T-cell (primary cell): ENCODE measurements at regions not wholly inside any gene's neighbourhood (a gene's known extent, or its start where the extent isn't known, plus 50 kb on each side); places are given as distances from the start of the nearest gene placed in this dataset.

Experiments
- ATAC-seq, 4 experiments: fragments of 200-7000 bp in 3 of 4; fragments of 150-1000 bp in 1 of 4; cut with Tn5 transposase; replicated peaks in 1 of 4; 1 replicate in 3 of 4; 2 replicates in 1 of 4; pipeline ENCODE4 v1.10.0; 2021; ENCODE audit warnings: moderate library complexity in 3 of 4, mild to moderate bottlenecking in 2 of 4, moderate number of reproducible peaks in 1 of 4
- CTCF ChIA-PET, 2 donors: fragments of 300-600 bp; sonication (Branson Sonifier 250); formaldehyde crosslinking; loops; one replicate each; lab custom pipeline; 2022; ENCODE audit warnings: antibody characterized with exemption in 2 of 2; lab: Charles Lee
- POLR2A ChIA-PET, 2 donors: fragments of 300-600 bp; sonication (Branson Sonifier 250); formaldehyde crosslinking; loops; one replicate each; lab custom pipeline; 2022; ENCODE audit warnings: antibody characterized with exemption in 2 of 2; lab: Charles Lee
- DNase-seq, 35 experiments: peaks; one replicate each; pipeline versions ENCODE4 v3.0.0 to v3.0.0-alpha.2; 2013 to 2023
- H3K27ac ChIP-seq: one replicate; pipeline ENCODE4 v1.5.1; 2013; ENCODE audit warnings: low read length
- H3K27me3 ChIP-seq, 2 experiments: replicated peaks in 1 of 2; 1 replicate in 1 of 2; 2 replicates in 1 of 2; pipeline versions ENCODE4 v1.6.1 to v1.7.0; 2013; ENCODE audit warnings: low read length in 1 of 2, mixed read lengths in 1 of 2; ENCODE audit not compliant: control insufficient read depth in 2 of 2, insufficient read depth in 2 of 2; ENCODE audit errors: extremely low read depth in 1 of 2
- H3K36me3 ChIP-seq, 2 donors: 1 replicate in 1 of 2; 2 replicates in 1 of 2; pipeline versions ENCODE4 v1.6.1 to v1.7.0; 2013; ENCODE audit warnings: low read length in 1 of 2; ENCODE audit not compliant: control insufficient read depth in 2 of 2, insufficient read depth in 1 of 2; ENCODE audit errors: extremely low read depth in 1 of 2
- H3K4me1 ChIP-seq, 2 experiments: 1 replicate in 1 of 2; 2 replicates in 1 of 2; pipeline versions ENCODE4 v1.6.1 to v1.7.0; 2013; ENCODE audit warnings: low read length in 2 of 2, mixed read lengths in 1 of 2; ENCODE audit not compliant: insufficient read depth in 2 of 2, control insufficient read depth in 1 of 2; ENCODE audit errors: extremely low read depth in 1 of 2
- H3K4me3 ChIP-seq, 2 donors: 1 replicate in 1 of 2; 2 replicates in 1 of 2; pipeline versions ENCODE4 v1.5.1 to v1.7.0; 2013; ENCODE audit warnings: mild to moderate bottlenecking in 2 of 2, low read length in 1 of 2, moderate library complexity in 1 of 2; ENCODE audit not compliant: control insufficient read depth in 1 of 2; ENCODE audit errors: extremely low read depth in 1 of 2
- H3K9me3 ChIP-seq: 2 replicates; pipeline ENCODE4 v1.7.0; 2013
- H3K27ac Mint-ChIP-seq, 2 donors: one replicate each; pipeline ENCODE4 v1.8.0; 2020 to 2021; ENCODE audit warnings: mild to moderate bottlenecking in 2 of 2, mixed read lengths in 2 of 2
- H3K27me3 Mint-ChIP-seq, 2 donors: one replicate each; pipeline ENCODE4 v1.8.0; 2021 to 2022; ENCODE audit warnings: mixed read lengths in 2 of 2
- H3K36me3 Mint-ChIP-seq: one replicate; pipeline ENCODE4 v1.8.0; 2021; ENCODE audit warnings: mixed read lengths
- H3K4me1 Mint-ChIP-seq, 3 donors: one replicate each; pipeline ENCODE4 v1.8.0; 2020 to 2022; ENCODE audit warnings: mixed read lengths in 3 of 3, mild to moderate bottlenecking in 1 of 3
- H3K4me3 Mint-ChIP-seq, 3 donors: one replicate each; pipeline ENCODE4 v1.8.0; 2020 to 2022; ENCODE audit warnings: mild to moderate bottlenecking in 3 of 3, mixed read lengths in 3 of 3, moderate library complexity in 3 of 3
- H3K9me3 Mint-ChIP-seq, 3 donors: one replicate each; pipeline ENCODE4 v1.8.0; 2020 to 2022; ENCODE audit warnings: mixed read lengths in 3 of 3
- WGBS: methylation state at CpG from one replicate; pipeline ENCODE4 v1.1.5; 2013; ENCODE audit warnings: missing lambda C conversion rate; ENCODE audit not compliant: insufficient coverage; 5-methylcytosine and 5-hydroxymethylcytosine counted together

GRCh38 chr7:118708741-118709140 lies 484.2 kb downstream of the ANKRD7 start:
- H3K27me3 Mint-ChIP-seq: no peaks in the 10 kb centered on the region

GRCh38 chr7:118711688-118712087 lies 487.2 kb downstream of the ANKRD7 start:
- Histone ChIP-seq H3K27ac (no peak overlapping the region), H3K36me3 (no peaks in the 10 kb centered on the region), H3K4me3 (no peak overlapping the region), H3K9me3 (no peaks in the 10 kb centered on the region), H3K4me1 (no peaks in the 10 kb centered on the region), H3K27me3 (no peaks in the 10 kb centered on the region)
- no peaks in the 10 kb centered on the region for H3K9me3 Mint-ChIP-seq
- H3K27me3 Mint-ChIP-seq: no peaks in the 10 kb centered on the region
- no peak overlapping the region for H3K27ac Mint-ChIP-seq
- DNase-seq: no peak
- ChIA-PET CTCF (no interaction called here), POLR2A (no interaction called here)
- H3K4me3 Mint-ChIP-seq: no peak overlapping the region
- H3K4me1 Mint-ChIP-seq: no peaks in the 10 kb centered on the region
- no peaks in the 10 kb centered on the region for H3K36me3 Mint-ChIP-seq
- ATAC-seq: no peak

More at GRCh38 chr7:118708741-118709140, 484.2 kb downstream of the ANKRD7 start:
- H3K9me3 Mint-ChIP-seq: peaks cover 0 to 4% (median 2%) of the 10 kb centered on the region in 3 donors
- WGBS: no CpG with 5 or more reads among the region's 1 CpG
- ChIA-PET POLR2A (interaction anchor here in 1 of 2 donors (0.5 kb wide), 1 partner anchor 27 kb away, joined by 4 read pairs; no protein-coding TSS in a partner anchor), CTCF (no interaction called here)
- no peak for DNase-seq
- no peaks in the 10 kb centered on the region for H3K36me3 ChIP-seq
- H3K27me3 ChIP-seq: no peaks in the 10 kb centered on the region
- no peaks in the 10 kb centered on the region for H3K9me3 ChIP-seq
- H3K36me3 Mint-ChIP-seq: no peaks in the 10 kb centered on the region
- no peaks in the 10 kb centered on the region for H3K4me1 ChIP-seq
- H3K4me3 ChIP-seq: no peak overlapping the region
- H3K27ac ChIP-seq: no peak overlapping the region
- no peaks in the 10 kb centered on the region for H3K4me1 Mint-ChIP-seq
- ATAC-seq: no peak
- no peak overlapping the region for H3K4me3 Mint-ChIP-seq
- no peak overlapping the region for H3K27ac Mint-ChIP-seq

- no peak for ATAC-seq
- Mint-ChIP-seq H3K4me3 (no peak overlapping the region), H3K9me3 (no peaks in the 10 kb centered on the region), H3K4me1 (no peaks in the 10 kb centered on the region), H3K36me3 (no peaks in the 10 kb centered on the region), H3K27me3 (no peaks in the 10 kb centered on the region), H3K27ac (no peak overlapping the region)
- ChIA-PET POLR2A (no interaction called here), CTCF (no interaction called here)
- Histone ChIP-seq H3K4me1 (no peaks in the 10 kb centered on the region), H3K4me3 (no peak overlapping the region), H3K27ac (no peak overlapping the region), H3K36me3 (no peaks in the 10 kb centered on the region), H3K9me3 (no peaks in the 10 kb centered on the region), H3K27me3 (no peaks in the 10 kb centered on the region)
- DNase-seq: no peak
- WGBS: no CpG with 5 or more reads among the region's 4 CpGs
Observed at GRCh38 chr7:118713039-118713438, 488.5 kb downstream of the ANKRD7 start.

GRCh38 chr7:118720632-118721031 lies 496.1 kb downstream of the ANKRD7 start:
- ATAC-seq (no peak), DNase-seq (no peak)
- Mint-ChIP-seq H3K27ac (no peak overlapping the region), H3K36me3 (no peaks in the 10 kb centered on the region), H3K27me3 (no peaks in the 10 kb centered on the region), H3K9me3 (peaks cover 0 to 3% (median 2%) of the 10 kb centered on the region in 3 donors), H3K4me1 (no peaks in the 10 kb centered on the region), H3K4me3 (no peak overlapping the region)
- Histone ChIP-seq H3K4me3 (no peak overlapping the region), H3K27me3 (no peaks in the 10 kb centered on the region), H3K4me1 (no peaks in the 10 kb centered on the region), H3K27ac (no peak overlapping the region), H3K36me3 (no peaks in the 10 kb centered on the region), H3K9me3 (no peaks in the 10 kb centered on the region)
- POLR2A ChIA-PET: no interaction called here
- CTCF ChIA-PET: no interaction called here
- 50% methylated on average over 2 of the region's 4 CpGs for WGBS

GRCh38 chr7:118731854-118732253 lies 507.4 kb downstream of the ANKRD7 start:
- peaks cover 5 to 18% (median 9%) of the 10 kb centered on the region in 3 donors for H3K9me3 Mint-ChIP-seq

GRCh38 chr7:118734541-118734940 lies 510.0 kb downstream of the ANKRD7 start:
- no peaks in the 10 kb centered on the region for H3K4me1 Mint-ChIP-seq
- no peaks in the 10 kb centered on the region for H3K9me3 ChIP-seq
- H3K36me3 Mint-ChIP-seq: no peaks in the 10 kb centered on the region
- DNase-seq (no peak), ATAC-seq (no peak)
- no peak overlapping the region for H3K4me3 ChIP-seq
- no peaks in the 10 kb centered on the region for H3K27me3 ChIP-seq
- no peaks in the 10 kb centered on the region for H3K36me3 ChIP-seq
- peaks cover 5 to 9% (median 9%) of the 10 kb centered on the region in 3 donors for H3K9me3 Mint-ChIP-seq
- no peaks in the 10 kb centered on the region for H3K27me3 Mint-ChIP-seq
- no peak overlapping the region for H3K27ac ChIP-seq
- H3K4me1 ChIP-seq: no peaks in the 10 kb centered on the region
- H3K4me3 Mint-ChIP-seq: no peak overlapping the region
- ChIA-PET CTCF (no interaction called here), POLR2A (no interaction called here)
- WGBS: 57% methylated on average over 1 of the region's 2 CpGs
- H3K27ac Mint-ChIP-seq: no peak overlapping the region

More at GRCh38 chr7:118731854-118732253, 507.4 kb downstream of the ANKRD7 start:
- Histone ChIP-seq H3K27ac (no peak overlapping the region), H3K9me3 (no peaks in the 10 kb centered on the region), H3K27me3 (no peaks in the 10 kb centered on the region), H3K36me3 (no peaks in the 10 kb centered on the region), H3K4me3 (no peak overlapping the region), H3K4me1 (no peaks in the 10 kb centered on the region)
- Mint-ChIP-seq H3K27me3 (no peaks in the 10 kb centered on the region), H3K27ac (no peak overlapping the region), H3K36me3 (no peaks in the 10 kb centered on the region), H3K4me1 (no peaks in the 10 kb centered on the region), H3K4me3 (no peak overlapping the region)
- no peak for ATAC-seq
- no peak for DNase-seq
- WGBS: 19% methylated on average over 1 of the region's 2 CpGs
- ChIA-PET POLR2A (no interaction called here), CTCF (no interaction called here)

- Histone ChIP-seq H3K9me3 (no peaks in the 10 kb centered on the region), H3K4me3 (no peak overlapping the region), H3K4me1 (no peaks in the 10 kb centered on the region), H3K27me3 (no peaks in the 10 kb centered on the region), H3K27ac (no peak overlapping the region), H3K36me3 (no peaks in the 10 kb centered on the region)
- ATAC-seq (no peak), DNase-seq (no peak)
- Mint-ChIP-seq H3K27me3 (no peaks in the 10 kb centered on the region), H3K36me3 (no peaks in the 10 kb centered on the region), H3K9me3 (peaks cover 5 to 17% (median 9%) of the 10 kb centered on the region in 3 donors), H3K4me1 (no peaks in the 10 kb centered on the region), H3K4me3 (no peak overlapping the region), H3K27ac (no peak overlapping the region)
- POLR2A ChIA-PET: no interaction called here
- CTCF ChIA-PET: no interaction called here
Observed at GRCh38 chr7:118735441-118735840, 510.9 kb downstream of the ANKRD7 start.
